GM19240 (cell line): ENCODE measurements at regions not wholly inside any gene's neighbourhood (a gene's known extent, or its start where the extent isn't known, plus 50 kb on each side); places are given as distances from the start of the nearest gene placed in this dataset.
"Not testable (repeated sequence)": the region's sequence is repeated elsewhere in the genome, so short reads cannot be mapped to it uniquely, and the experiment has no call there.

Experiments used
- DNase-seq: peaks from one replicate; pipeline ENCODE4 v3.0.0; 2011; ENCODE audit warnings: low spot score; ENCODE audit not compliant: insufficient read length

GRCh38 chr3:70740872-70741271, 428.4 kb upstream of the MDFIC2 start:
- no peak for DNase-seq

GRCh38 chr3:70740071-70740470, 427.6 kb upstream of the MDFIC2 start:
- no peak for DNase-seq

GRCh38 chr3:70738291-70738681, 425.8 kb upstream of the MDFIC2 start:
- DNase-seq: no peak

DNA sequence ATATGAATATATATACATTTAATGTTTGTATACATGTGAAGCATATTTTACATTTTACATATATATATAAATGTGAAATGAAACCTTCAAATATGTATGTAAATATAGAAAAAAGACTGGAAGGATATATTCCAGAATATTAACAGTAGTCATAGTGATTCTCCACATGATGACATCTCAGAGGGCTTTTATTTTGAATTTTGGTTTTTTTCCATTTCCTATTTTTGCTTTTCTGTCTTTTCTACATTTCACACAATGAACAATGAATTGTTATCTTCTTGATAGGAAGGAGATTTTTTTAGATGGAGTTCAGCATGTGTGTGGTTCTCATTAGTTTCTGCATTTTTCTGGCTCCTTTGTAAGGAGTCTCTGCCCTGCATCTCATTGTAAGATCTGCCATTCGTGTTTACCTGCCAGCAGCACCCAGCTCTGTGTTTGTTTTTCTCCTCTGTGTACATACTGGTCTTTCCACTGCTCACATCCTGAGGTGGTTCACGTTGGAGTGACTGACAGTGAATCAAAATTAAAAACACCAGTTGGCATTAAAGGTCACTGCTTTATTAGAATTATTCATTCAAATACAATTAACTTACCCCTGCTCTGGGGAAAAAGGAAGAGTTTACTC, 425.3 kb upstream of the MDFIC2 start:
- DNase-seq: no peak

GRCh38 chr3:70736009-70736408, 423.6 kb upstream of the MDFIC2 start:
- no peak for DNase-seq

DNA sequence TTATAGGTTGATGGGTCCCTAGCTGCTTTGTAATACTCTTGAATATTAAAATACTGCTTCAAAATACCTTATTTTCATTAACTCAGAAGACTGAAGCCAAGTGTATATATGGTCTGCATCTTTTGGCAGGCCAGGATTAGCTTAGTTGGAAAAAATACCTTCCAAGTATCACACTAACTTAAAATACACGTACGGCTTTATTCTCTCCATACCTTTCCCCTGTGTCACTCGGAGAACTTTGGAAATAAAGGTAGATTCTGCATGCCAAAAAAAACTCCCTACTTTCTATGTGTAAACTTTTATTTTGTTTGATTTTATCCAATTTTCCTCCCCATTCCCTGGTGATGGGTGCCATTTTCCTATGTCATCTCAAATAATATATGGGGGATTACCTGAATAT, 422.3 kb upstream of the MDFIC2 start:
- DNase-seq: no peak

DNA sequence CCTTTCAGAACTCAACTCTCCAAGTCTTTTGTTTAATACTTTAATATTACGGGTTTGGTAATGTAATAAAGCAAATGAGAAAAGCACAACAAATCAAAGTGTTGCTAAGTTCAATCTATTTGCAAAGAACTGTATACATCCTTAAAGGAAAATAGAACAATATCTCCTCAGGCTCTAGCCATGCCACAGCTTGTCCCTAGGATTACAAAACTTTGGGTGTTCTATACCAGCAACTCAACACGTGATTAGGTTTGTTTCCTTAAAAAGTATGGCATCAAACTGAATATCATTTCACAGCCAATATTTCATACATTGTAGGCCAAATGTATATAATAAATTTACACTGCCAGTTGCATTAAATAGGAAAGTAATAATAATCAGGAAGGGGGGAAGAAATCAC, 418.6 kb upstream of the MDFIC2 start:
- no peak for DNase-seq

DNA sequence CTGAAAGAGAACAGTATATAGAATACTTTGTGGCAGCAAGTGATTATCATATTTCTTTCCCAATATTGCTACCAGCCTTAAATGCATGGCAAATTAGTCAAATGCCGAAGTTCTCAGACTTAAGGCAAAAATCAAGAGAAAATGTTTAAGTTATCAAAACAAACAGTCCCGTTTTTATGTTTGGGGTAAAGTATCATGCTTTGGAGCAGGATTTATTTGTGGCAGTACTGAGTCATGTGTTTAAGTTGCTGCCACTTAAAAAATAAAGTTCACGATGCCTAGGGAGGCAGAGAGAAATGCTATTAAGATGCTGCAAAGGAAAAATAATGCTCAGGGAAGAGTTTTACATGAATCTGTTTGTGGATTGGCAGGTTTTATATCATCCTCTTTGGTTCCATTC, 417.4 kb upstream of the MDFIC2 start:
- DNase-seq: no peak

DNA sequence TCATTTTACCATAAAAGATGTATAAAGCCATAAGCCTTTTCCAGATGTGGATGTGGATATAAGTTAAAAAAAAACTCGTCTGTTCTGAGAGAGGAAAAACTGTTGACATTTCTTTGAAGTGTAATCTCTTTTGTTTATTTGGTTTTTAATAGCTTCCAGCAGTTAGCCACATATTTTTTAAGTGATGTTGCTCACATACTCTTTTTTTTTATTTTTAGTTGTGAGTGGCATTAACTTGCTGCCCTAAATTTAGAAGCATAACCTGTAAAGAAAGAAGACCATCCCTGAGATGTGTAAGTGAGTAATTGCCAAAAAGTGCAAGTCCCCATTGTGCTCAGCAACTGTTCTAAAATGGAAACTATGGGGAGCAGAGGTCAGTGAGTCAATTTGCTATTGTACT, 415.9 kb upstream of the MDFIC2 start:
- DNase-seq: no peak

DNA sequence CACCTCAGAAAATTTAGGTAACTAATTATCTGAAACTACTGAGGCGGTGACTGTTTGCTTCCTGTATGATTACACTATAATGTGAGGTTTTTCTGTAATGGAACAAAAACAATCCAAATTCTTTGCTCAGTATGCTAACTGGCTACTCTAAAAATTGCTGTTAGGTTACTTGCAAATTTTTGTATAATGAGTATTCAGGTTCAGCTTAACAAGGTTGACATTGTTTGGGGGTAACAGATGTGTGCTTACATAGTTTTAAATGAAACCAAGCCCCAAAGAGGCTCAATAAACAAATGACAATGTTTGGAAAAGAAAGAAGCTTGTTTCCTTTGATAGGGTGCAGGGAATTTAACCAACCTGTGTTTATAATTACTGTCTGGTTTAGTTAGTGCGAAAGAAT, 414.5 kb upstream of the MDFIC2 start:
- no peak for DNase-seq

DNA sequence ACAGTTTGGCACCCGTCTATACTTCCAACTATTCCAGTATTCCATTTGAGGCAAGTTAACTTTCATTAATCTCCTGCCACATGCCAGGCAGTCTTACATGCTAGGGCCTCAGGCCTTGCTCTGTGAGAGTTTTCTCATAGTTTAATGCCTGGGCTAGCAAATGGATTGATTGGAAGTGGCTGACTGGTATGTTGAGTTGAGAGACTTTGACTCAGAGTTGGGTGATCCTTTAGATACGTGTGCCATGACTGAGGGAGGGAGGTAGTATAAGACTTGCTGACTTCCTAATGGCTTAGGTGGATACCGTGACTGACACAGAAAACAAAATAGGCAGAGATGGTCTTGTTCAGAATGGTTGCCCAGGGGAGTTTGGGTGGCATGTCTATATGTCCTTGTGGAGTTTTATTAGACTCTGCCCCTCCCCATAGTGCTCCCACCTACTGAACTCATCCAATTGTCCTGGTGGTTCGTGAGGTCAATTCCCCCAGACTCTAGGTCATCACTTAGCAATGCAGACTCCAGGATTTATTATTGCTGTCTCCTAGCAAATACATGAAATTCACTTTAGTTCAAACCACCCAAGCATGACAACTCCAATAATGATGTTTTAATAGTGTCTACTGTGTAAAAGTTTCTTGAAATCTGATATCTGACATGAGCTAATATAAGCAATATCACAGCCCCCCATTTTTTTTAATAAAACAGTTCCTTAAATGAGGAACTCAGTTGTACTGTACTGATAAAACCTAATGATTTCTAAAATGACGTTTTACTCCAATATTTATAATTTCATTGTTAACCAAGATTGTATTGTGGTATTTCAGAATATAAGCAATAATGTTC, 413.9 kb upstream of the MDFIC2 start:
- DNase-seq: no peak

GRCh38 chr3:70722018-70722417, 409.6 kb upstream of the MDFIC2 start:
- DNase-seq: no peak

GRCh38 chr3:70716832-70717231, 404.4 kb upstream of the MDFIC2 start:
- DNase-seq: no peak

- no peak for DNase-seq
Measured at GRCh38 chr3:70712449-70713082, 400.1 kb upstream of the MDFIC2 start.

- no peak for DNase-seq
Measured at GRCh38 chr3:70703305-70704102, 391.1 kb upstream of the MDFIC2 start.

GRCh38 chr3:70702132-70702531, 389.7 kb upstream of the MDFIC2 start:
- DNase-seq: no peak

DNA sequence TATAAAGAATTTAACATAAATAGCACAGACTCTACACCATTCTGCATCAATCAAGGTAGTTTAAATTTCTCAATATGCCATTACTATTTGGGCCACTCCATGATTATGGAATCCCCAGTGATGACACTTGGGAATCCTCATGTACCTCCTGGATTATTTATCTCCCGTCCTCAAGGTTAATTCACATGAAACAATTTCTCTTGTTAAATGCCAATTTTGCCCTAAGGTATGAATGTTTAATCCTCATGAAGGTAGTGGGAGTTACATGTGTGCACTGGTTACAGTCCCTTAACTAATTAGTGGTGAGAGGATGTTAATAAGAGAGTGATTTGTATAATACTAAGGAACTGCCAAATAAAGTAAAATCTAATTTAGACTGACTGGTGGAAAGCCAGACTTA, 372.3 kb upstream of the MDFIC2 start:
- no peak for DNase-seq

GRCh38 chr3:70675810-70676209, 363.4 kb upstream of the MDFIC2 start:
- not testable (repeated sequence) for DNase-seq

- DNase-seq: no peak
Measured at GRCh38 chr3:70658513-70659310, 346.3 kb upstream of the MDFIC2 start.

GRCh38 chr3:70657454-70657853, 345.0 kb upstream of the MDFIC2 start:
- no peak for DNase-seq

- DNase-seq: no peak
Measured at GRCh38 chr3:70647823-70648222, 335.4 kb upstream of the MDFIC2 start.
